NOMO-1 treated with DMSO at 0.1 percent for 48 hours (cell line): ENCODE measurements at regions not wholly inside any gene's neighbourhood (a gene's known extent, or its start where the extent isn't known, plus 50 kb on each side); places are given as distances from the start of the nearest gene placed in this dataset.

ENCODE experiments used
- DNase-seq: peaks from one replicate; lab custom pipeline; 2025; ENCODE audit not compliant: unreplicated experiment; lab: John Stamatoyannopoulos, UW

DNA sequence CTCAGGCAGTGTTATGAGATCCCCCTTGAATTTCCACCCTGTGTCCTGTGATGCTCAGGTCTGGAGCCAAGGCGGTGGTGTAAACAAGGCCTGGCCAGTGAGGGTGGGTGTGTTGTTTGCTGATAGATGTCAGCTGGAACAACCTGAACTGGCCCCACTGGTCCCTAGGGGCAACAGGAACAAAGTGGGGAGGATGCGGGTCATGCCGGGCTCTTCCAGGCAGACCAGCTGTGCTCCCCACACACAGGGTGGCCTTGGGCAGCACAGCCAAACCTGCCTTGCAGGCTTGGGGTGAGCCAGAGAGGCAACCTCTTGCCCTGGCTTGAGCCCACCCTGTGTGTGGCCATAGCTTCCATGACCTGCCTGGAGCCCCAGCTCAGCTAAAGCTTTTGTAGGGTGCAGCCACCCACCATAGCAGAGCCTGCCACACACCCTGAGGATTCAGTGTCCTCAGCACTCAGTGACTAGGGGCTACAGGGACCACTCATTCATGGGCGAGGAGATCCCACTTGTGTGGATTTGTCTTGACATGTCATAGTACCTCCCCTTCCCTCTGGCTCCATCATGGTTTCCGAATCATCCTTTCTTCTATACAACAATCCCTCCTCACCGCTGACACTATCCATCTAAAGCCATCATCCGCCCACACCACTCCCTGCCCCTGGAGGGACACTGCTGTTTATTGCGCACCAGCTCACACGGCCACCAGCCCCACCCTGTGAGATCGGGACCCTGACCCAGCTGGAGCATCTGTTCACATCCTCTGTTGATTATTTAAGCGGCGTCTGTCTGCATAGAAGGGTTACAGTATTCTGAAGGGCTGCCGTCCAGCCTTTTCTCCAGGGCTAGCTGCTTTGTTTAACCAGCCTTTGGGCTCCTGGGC is 268.8 kb downstream of the CYP26B1 start:
- no peak for DNase-seq

DNA sequence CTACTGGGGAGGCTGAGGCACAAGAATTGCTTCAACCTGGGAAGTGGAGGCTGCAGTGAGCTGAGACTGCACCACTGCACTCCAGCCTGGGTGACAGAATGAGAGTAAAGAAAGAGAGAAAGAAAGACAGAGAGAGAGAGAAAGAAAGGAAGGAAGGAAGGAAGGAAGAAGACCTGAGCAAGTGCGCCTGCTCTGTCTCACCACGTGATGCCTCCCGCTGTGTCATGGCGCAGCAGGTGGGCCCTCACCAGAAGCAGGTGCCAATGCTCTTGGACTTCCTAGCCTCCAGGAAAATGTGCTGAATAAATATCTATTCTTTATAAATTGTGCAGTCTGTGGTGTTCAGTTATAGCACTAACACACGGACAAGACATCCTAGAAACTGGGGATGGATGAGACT is 270.0 kb downstream of the CYP26B1 start:
- no peak for DNase-seq

DNA sequence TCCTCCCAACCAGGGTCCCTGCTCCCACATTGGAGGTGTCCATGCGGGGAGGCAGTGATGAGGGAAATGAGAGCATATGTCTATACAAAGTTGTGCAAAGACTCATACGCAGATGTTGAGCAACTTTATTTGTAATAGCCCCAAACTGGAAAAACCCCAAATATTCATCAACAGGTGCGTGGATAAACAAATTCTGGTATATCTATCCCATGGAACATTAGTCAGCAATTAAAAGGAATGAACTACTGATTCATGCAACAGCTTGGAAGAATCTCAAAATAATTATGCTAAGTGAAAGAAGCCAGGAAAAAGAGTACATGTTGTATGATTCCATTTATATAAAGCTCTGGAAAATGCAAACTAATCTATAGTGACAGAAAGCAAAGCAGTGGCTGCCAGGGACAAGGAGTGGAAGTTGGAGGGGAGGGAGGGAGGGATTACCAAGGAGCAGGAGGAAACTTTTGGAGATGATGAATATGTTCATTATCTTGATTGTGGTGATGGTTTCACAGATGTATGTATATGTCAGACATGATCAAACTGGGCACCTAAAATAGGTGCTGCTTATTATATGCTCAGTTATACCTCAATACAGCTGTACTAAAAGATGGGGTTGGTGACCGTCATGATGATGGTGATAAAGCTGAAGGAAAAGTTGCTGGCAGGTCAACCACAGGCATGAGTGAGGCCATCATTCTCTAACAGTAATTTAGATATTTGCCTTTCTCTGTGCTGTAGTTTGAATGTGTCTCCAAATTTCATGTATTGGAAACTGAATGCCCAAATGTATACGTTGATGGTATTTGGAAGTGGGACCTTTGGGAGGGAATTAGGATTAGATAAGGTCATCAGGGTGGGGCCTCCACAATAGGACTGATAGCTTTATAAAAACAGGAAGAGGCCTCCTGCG is 270.9 kb downstream of the CYP26B1 start:
- no peak for DNase-seq

DNA sequence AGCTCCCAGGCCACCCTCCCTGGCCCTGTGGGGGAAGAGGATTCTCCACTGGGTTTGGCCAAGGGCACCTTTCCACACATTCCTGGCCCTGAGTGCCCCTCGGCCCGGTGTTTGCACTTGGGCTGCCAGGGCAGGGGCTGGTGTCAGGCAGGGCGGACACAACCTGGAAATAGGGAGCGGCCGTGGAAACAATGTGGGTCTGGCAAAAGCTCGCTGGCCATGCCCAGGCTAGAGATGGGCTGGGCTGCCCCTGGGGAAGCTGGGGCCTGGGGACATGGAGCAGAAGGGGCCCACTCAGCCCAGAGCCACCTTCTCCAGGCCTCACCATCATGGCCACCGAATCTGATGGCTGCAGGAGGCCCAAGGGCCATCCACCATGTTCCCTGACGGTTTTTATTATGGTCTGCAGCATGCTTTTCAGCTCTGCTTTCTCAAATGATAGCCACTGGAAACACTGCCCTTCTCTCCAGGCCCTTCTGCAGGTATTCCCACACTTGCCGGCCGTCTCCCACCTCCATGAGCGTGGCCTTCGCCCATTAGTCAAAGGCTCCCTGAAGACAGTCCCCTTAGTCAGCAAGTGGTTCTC is 275.1 kb downstream of the CYP26B1 start:
- no peak for DNase-seq

DNA sequence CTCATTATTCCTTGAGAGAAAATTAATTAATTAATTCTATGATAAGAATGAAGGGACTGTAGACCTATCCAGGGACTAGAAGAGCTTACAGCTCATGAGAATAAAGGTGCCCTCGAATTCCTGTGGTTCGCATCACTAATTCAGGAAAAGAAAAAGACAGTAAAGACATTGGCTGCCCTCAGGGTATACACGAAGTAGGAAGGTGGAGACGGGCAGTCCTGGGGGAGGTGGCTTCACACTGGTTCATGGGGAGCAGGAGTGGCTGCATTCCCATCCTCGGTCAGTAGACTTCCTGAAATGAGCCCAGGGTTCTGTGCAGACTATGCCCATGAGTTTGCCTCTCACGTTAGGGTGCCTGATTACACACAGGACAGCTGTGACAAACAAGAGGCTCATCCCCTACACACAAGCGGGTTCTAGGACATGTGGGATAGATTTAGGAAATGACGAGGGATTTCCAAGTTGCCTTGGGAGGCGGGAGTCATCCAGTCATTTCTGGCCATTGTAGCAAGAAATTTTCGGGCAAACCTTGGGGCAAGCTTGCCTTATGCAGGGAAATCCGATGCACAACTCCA is 282.2 kb downstream of the CYP26B1 start:
- no peak for DNase-seq

DNA sequence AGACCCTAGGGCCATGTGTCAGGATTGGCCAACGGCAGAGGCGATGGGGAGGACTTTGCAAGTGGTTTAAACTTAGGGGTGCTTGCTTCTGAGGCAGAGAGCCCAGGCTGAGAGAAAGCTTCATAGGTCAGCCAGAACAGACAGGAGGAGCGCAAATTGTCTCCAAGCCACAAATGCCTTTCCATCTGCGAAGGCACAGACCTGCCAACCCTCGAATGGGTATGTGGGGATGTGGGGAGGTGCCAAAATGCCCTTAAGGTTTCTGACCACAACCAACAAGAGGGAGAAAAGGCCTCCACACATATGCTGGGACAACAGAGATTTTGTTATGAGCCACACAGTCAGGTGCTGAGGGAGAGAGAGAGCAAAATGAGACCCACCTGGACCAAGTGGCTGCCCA is 283.6 kb downstream of the CYP26B1 start:
- DNase-seq: no peak

DNA sequence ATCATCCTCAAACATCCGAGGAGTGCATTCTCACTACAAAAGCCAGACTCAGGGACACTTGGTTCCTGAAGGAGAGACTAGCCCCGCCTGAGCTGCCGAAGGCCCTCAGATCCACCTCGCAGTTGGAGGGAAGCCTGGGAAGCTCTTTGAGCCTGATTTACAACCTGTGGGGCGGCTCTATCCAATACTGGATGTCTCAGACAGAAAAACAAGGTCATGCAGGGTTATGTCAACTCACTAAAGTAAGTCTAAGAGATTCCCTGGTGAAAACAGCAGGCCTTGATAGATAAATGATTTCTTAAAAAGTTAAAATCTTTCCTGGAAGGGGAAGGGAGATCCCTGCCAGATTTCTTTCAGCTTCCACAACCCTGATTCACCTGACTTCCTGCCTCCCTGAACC is 284.3 kb downstream of the CYP26B1 start:
- DNase-seq: no peak

DNA sequence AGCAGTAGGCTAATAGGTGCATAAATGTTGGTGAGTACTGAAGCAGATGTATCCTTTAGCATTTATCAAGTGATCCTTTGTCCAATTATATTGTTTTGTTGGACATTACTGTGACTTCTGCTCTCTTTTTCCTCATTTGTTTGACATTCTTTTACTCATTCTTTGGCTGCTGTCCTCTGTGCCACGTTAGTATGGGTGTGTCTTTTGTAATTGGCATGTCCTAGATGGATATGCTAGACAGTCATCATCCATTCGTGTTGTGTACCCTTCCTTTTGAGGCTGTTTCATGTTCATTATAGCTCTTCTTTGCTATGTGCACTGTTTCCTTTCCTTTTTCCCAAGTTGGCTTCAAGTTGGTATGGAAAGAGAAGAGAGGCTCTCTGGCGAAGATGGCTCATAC is 284.7 kb downstream of the CYP26B1 start:
- no peak for DNase-seq

DNA sequence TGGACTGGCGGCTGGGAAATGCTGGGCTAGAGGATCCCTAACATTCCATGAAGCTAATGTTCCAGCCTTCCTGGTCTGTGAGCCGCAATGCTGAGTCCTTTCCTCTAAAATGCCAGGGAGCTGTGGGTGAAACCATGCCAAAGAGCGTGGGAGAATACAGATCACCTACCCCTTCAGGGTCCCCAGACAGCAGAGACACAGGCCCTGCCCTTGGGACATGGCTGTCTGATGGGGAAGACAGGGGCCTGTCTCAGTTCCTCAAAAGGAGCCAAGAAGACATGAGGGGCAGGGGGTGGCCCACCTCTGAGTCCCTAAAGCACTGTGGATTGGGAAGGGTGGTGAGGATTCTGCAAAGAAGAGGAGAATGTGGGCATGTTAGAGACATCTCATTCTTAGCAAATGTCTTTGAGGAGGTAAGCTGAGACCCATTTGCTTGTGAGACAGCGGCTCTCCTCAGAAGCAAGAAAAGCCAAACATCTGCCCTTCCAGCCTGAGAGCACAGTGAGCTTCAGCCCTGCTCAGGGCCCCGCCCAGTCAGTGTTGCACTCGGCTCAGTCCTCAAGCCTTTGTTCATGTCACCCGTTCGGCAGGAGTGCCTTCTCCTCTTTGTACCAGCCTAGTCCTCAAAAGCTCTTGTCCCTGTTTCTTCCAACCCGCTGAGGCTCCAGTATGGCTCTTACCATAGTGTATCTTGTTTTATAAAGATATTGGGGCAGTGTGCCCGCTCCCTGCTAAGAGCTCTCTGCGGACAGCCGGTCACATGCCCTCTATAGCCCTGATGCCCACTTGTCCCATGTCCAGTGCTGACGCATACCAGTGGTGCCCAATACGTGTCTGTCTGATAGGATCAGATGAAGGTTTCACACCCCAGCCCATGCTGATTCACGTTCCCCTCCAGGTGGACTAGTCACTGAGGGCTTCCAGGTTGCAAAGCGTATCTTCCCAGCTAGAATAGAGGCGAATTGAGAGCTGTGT is 286.2 kb downstream of the CYP26B1 start:
- DNase-seq: no peak

DNA sequence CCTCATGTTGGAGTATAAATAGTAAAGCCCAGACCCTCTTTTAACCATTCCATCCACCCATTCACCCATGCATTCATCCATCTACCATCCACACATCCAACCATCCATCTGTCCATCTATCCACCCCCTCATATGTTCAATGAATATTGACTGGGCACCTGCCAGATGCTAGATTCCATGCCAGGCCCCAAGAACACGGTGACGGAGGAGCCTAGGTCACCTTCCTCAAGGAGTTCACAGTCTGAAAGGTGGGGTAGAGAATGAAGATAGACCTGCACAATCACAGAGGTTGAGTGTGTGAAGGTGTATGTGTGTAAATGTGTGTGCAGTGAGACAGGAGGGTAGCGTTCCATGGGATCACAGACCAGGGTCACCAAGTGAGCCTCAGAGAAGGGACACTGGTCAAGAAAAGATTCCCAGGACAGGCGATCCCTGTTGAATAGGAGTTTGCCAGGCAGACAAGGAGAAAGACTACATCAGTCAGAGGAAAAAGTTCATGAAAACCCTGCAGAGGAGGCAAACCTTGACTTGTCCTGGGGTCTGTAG is 287.2 kb downstream of the CYP26B1 start:
- DNase-seq: no peak

DNA sequence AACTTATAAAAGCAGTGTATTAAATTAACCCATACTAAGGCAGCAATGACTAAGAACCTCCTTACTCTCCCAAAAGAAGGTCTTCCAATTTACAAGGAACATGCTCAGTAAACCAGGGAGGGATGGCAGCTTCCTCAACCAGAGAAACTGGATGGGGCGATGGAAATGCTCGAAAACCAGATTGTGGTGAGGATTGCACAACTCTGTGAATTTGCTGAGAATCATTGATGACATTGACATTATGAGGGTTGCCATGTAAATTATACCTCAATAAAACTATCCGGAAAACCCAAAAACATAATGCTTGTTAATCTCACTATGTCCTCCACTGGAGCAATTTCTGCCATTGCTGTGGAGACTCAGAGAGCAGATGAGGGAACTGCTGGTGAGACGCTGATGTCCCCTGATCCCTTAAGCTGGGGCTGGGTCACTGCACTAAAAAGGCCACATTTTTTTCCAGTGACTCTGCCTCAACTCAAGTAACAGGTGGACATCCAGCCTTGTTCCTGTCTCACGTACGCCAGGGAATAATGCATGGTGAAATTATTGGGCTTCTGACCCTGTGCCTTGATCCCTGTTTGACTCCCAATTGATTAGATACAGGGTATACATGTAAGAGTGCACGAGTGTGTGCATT is 288.3 kb downstream of the CYP26B1 start:
- DNase-seq: no peak

DNA sequence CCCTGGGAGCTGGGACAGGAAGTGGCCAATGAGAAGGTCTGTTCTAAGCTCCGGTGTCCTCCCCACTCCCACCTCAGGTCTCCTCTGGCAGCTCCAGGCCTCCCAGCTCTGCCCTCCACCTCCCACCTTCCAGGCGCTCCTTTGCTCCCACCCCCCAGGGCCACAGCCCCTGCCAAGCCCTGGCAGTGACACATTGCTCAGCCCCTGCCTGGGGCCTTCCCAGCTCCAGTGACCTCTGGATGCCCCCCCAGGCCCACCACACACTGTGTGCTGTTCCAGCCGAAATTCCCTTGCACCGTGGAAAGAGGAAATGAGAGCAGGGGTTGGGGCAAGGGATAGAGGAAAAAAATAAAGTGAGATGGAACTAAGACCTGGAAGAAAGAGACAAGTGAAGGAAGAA is 289.6 kb downstream of the CYP26B1 start:
- DNase-seq: no peak

DNA sequence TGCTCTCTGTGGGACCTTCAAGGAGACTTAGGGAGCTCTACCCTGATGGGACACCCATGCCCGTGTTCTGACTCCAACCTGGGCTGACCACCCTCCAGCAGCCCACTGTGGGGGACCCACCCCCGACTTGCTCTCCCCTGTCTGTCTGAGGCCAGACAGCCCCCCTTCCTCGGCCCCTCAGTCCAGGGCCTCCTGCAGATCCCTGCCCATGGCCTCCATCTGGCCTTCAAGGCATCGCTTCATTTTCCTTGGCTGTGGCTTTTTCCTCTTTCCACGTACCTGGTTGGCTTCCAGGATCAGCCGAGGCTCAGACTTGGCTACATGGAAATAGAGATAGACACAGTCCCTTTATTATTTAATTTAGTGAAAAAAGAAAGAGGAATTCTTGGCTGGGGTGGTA is 290.0 kb downstream of the CYP26B1 start:
- DNase-seq: no peak

DNA sequence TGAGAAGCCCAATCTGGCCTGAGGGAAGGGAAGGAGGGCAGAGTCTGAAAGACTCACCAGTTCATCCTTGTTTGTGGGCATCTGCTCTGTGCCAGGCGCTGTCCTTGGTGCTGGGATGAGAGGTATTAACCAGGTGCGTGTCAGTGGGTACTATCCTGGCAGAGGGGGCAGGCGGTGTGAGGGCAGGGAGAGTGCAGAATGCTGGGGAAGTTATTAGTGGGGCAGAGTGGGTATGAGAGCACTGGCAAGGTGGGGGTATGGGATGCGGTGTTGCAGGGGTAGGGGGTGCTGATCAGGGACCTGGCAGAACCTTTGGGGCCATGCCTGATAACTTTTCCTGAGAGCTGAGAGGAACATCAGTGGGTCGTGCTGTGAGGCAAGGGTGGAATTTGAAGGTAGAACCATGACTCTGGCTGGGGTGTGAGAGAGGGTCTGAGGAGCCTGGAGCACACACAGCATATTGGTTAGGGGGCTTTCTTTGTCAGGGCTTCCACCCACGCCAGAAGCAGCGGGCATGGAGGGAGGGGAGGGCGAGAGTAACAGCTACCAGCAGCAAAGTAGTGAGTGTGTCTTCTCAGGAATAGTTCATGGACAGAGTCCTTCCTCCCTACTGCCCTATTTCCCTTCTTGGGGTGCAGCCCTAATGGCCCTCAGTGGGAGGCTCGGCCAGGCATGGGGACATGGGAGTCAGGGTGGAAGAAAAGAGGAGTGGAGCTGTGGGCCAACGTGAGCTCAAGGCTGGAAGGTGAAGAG is 290.7 kb downstream of the CYP26B1 start:
- DNase-seq: no peak

DNA sequence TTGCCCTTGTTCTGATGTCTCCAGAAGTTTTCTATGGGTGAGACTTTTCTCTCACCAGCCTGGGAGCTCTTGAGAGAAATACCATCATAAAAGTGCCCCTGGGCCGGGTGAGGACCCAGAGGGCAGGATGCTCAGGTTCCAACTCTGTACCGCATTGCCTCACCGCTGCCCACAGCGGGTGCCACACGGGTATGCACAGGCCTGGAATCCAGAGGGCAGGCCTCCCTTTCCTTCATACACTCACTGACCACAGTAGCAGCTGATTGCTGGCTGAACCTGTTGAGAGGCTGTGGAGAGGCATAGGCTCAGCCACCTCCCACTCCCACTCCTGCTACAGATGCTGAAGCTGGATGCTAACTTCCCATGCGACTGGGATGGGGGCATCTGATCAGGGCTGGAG is 293.8 kb downstream of the CYP26B1 start:
- no peak for DNase-seq

DNA sequence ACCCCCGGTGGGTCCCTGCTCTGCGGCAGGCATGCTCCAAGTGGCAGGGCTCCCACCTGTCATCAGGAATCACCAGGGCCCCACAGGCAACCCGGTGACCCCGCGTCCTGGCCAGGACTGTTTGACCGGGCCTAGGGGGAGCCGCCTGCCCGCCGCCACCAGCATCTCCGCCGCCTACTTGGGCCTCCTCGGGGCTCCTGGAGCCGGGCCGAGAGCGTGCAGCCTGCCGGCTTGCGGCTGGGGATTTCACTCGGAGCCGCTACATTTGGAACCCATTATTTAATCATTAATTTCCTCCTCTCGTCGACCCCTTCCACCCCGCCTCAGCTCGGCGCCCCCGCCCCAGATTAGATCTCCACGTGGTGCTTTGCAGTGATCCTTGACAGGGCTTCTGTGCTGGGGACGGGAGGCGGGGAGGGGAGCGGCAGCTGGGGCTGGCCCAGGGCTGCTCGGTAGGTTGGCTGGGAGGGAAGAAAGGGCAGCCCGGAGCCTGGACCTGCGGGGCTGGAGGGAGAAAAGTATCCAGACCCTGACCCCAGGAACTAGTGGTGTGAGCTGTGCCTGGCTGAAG is 295.4 kb downstream of the CYP26B1 start:
- DNase-seq: no peak

DNA sequence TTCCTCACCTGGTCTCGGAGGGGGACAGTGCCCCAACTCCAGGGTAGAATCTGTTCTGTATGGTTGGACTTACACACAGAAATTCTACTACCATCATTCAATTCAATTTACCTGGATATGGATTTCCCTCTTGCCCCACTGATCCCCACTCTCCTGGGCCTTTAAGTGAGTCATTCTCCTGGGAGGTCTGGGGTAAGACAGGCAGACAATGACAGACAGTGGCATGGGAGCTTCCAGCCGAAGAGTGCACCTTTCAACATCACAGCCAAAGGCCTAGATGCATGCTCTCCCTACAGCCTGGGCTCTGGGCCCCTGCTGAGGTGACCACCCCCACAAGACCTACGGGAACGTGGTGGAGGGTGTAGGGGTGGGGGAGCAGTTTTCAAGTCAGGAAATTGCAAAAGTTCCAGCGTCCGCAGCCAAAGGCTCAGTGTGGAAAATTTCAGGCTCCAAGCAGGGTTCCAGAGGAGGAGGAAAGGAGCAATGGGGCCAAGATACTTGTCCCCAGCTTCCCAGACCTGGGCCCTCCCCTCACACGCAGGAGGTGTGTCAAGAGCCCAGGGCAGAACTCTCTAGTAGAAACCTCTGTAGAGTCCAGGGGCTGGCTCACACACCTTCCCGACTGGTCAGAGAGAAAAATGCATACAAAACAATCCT is 296.4 kb downstream of the CYP26B1 start:
- no peak for DNase-seq

DNA sequence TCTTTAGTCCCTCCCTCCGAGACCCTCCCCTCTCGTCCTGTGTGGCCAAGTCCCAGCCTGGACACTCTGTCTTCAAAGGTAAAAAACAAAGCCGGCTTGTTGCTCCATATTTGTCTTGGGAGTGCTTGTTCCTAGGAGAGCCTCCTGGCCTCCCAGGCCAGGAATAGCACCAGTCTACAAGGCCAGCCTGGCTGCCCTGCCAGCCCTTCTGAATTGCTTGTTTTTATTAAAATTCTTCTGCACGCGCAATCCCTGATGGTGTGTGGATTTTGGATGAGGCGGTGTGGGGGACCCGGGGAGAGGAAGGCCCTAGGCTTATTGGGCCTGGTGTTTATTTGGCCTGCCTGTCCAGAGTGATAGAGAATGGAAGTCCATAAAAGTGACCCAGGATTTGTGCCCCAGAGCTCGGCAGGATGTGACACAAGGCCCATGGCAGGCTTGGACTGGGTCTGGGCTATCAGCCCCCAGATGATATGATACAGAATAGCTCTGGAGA is 297.3 kb downstream of the CYP26B1 start:
- DNase-seq: no peak
